CD14-positive monocyte (primary cell): ENCODE measurements at regions not wholly inside any gene's neighbourhood (a gene's known extent, or its start where the extent isn't known, plus 50 kb on each side); places are given as distances from the start of the nearest gene placed in this dataset.

Source experiments
- DNase-seq, 3 donors: peaks; one replicate each; pipeline ENCODE4 v3.0.0-alpha.2; 2011 to 2022
- H2AFZ ChIP-seq: 2 replicates; pipeline ENCODE4 v1.6.0; 2012; ENCODE audit warnings: mild to moderate bottlenecking, low read depth, low read length, inconsistent platforms; ENCODE audit not compliant: insufficient read depth, poor library complexity, severe bottlenecking
- H3K27ac ChIP-seq, 2 donors: 1 replicate in 1 of 2; 2 replicates in 1 of 2; pipeline ENCODE4 v1.5.1; 2012 to 2013; ENCODE audit warnings: low read length in 2 of 2, control low read depth in 1 of 2, inconsistent platforms in 1 of 2, low read depth in 1 of 2, mild to moderate bottlenecking in 1 of 2
- H3K27me3 ChIP-seq, 2 donors: one replicate each; pipeline versions ENCODE4 v1.6.0 to v1.6.1; 2011 to 2013; ENCODE audit warnings: low read length in 2 of 2; ENCODE audit not compliant: control insufficient read depth in 2 of 2, insufficient read depth in 2 of 2
- H3K36me3 ChIP-seq, 2 donors: replicated peaks in 1 of 2; 1 replicate in 1 of 2; 2 replicates in 1 of 2; pipeline versions ENCODE4 v1.5.1 to v1.6.1; 2012 to 2013; ENCODE audit warnings: low read length in 2 of 2, control low read depth in 1 of 2, inconsistent platforms in 1 of 2, mild to moderate bottlenecking in 1 of 2; ENCODE audit not compliant: insufficient read depth in 2 of 2, control insufficient read depth in 1 of 2
- H3K4me1 ChIP-seq, 2 donors: 1 replicate in 1 of 2; 2 replicates in 1 of 2; pipeline versions ENCODE4 v1.5.1 to v1.6.1; 2012 to 2013; ENCODE audit warnings: low read length in 2 of 2, control low read depth in 1 of 2, inconsistent platforms in 1 of 2, mild to moderate bottlenecking in 1 of 2, moderate library complexity in 1 of 2; ENCODE audit not compliant: insufficient read depth in 2 of 2, control insufficient read depth in 1 of 2
- H3K4me2 ChIP-seq: replicated peaks from 2 replicates; pipeline ENCODE3; 2012; ENCODE audit warnings: low read length, moderate library complexity, mild to moderate bottlenecking; ENCODE audit not compliant: poor library complexity, severe bottlenecking; ENCODE audit errors: extremely low read depth
- H3K4me3 ChIP-seq, 3 experiments: fragments of 200-600 bp in 1 of 3; sonication (generic) in 1 of 3; replicated peaks in 1 of 3; 1 replicate in 2 of 3; 2 replicates in 1 of 3; pipeline ENCODE4 v1.5.1; 2011 to 2013; ENCODE audit warnings: low read length in 3 of 3, mild to moderate bottlenecking in 3 of 3, control low read depth in 2 of 3, low read depth in 2 of 3, inconsistent platforms in 1 of 3, moderate library complexity in 1 of 3
- H3K79me2 ChIP-seq: 2 replicates; pipeline ENCODE4 v1.6.0; 2012; ENCODE audit warnings: mild to moderate bottlenecking, control low read depth, inconsistent platforms, low read length, moderate library complexity; ENCODE audit not compliant: insufficient read depth
- H3K9ac ChIP-seq: 2 replicates; pipeline ENCODE4 v1.6.0; 2017; ENCODE audit warnings: low read length, mild to moderate bottlenecking; ENCODE audit not compliant: insufficient read depth, poor library complexity, severe bottlenecking
- H3K9me3 ChIP-seq, 2 donors: replicated peaks in 1 of 2; 1 replicate in 1 of 2; 2 replicates in 1 of 2; pipeline versions ENCODE4 v1.5.1 to v1.6.1; 2012 to 2013; ENCODE audit warnings: low read length in 2 of 2, control low read depth in 1 of 2; ENCODE audit not compliant: control insufficient read depth in 1 of 2, insufficient read depth in 1 of 2
- H4K20me1 ChIP-seq: 2 replicates; pipeline ENCODE4 v1.6.0; 2012; ENCODE audit warnings: mild to moderate bottlenecking, low read length, control low read depth, moderate library complexity; ENCODE audit not compliant: insufficient read depth
- H3K27ac Mint-ChIP-seq, 7 donors: one replicate each; pipeline ENCODE4 v1.8.0; 2020; ENCODE audit warnings: mild to moderate bottlenecking in 7 of 7, mixed read lengths in 7 of 7, moderate library complexity in 6 of 7, inconsistent platforms in 2 of 7
- H3K27me3 Mint-ChIP-seq, 3 donors: one replicate each; pipeline ENCODE4 v1.8.0; 2021 to 2022; ENCODE audit warnings: low read depth in 3 of 3, mild to moderate bottlenecking in 3 of 3, mixed read lengths in 3 of 3, moderate library complexity in 3 of 3, inconsistent platforms in 1 of 3
- H3K36me3 Mint-ChIP-seq, 2 donors: one replicate each; pipeline ENCODE4 v1.8.0; 2020; ENCODE audit warnings: mixed read lengths in 2 of 2, inconsistent platforms in 1 of 2, mild to moderate bottlenecking in 1 of 2
- H3K4me1 Mint-ChIP-seq: one replicate; pipeline ENCODE4 v1.8.0; 2020; ENCODE audit warnings: mild to moderate bottlenecking, mixed read lengths
- H3K4me3 Mint-ChIP-seq, 2 donors: one replicate each; pipeline ENCODE4 v1.8.0; 2020; ENCODE audit warnings: mild to moderate bottlenecking in 2 of 2, mixed read lengths in 2 of 2, moderate library complexity in 1 of 2
- H3K9me3 Mint-ChIP-seq, 7 donors: one replicate each; pipeline ENCODE4 v1.8.0; 2020 to 2022; ENCODE audit warnings: mixed read lengths in 7 of 7, mild to moderate bottlenecking in 6 of 7, moderate library complexity in 6 of 7, inconsistent platforms in 2 of 7
- WGBS: methylation state at CpG from one replicate; pipeline ENCODE4 v1.1.5; 2013; ENCODE audit warnings: missing lambda C conversion rate; ENCODE audit not compliant: insufficient coverage; 5-methylcytosine and 5-hydroxymethylcytosine counted together
- intact Hi-C, 2 donors: fragments of 100-400 bp; cut with micrococcal nuclease; formaldehyde crosslinking; loops; one replicate each; pipeline versions ENCODE4 v1.15.0 to v1.15.1; 2023
- TF ChIP-seq, protein P1 (sequence below): fragments of 200-600 bp; IDR thresholded peaks from one replicate; pipeline ENCODE4 v1.8.0; 2022; ENCODE audit warnings: antibody characterized with exemption, mild to moderate bottlenecking

DNA sequence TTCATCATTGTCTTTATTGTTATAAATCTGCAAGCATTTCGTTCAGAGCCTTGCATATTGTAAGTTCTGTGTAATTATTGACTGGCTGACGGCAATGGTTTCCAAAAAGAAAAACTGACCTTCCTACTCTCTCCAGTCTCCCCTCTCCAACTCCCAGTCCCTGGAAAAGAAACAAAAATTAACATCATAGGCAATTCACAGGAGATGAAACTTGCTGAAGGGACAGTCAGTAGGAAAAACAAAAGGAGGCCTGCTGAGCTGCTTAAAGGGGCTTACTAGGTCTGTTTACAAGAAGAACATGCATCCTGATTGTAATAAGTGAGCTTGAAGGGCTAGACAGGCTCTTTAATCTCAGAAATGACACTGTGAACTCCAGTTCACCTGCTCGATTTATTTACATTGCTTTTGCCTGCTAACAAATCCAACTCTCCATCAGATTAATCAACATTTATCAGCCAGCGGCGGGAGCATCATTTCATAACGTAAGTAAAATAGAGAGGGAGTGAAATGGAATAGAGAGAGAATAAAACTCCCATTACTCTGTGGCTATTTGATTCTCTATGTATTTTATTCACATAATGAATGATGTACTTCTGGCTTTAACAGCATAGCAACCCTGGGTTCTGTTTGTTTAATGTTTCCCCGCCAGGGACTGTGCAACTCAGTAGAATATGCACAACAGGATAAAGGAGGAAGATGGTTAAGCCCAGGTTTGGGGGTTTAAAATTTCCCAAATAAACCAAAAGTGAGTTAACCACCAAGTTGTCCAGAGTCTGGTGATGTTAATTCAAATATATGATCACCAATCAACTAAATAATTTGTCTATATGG, 256.7 kb upstream of the SETBP1 start:
- no peaks in the 10 kb centered on the region for H3K36me3 Mint-ChIP-seq
- no peak overlapping the region for H3K27ac Mint-ChIP-seq
- H3K4me1 Mint-ChIP-seq, result no peaks in the 10 kb centered on the region
- Histone ChIP-seq H3K9ac (no peak overlapping the region), H2AFZ (no peak overlapping the region), H3K9me3 (no peaks in the 10 kb centered on the region), H3K27ac (no peak overlapping the region), H3K79me2 (no peaks in the 10 kb centered on the region), H3K4me2 (no peak overlapping the region), H3K27me3 (no peaks in the 10 kb centered on the region), H3K36me3 (no peaks in the 10 kb centered on the region), H4K20me1 (no peaks in the 10 kb centered on the region), H3K4me1 (no peaks in the 10 kb centered on the region), H3K4me3 (no peak overlapping the region)
- no peak for DNase-seq
- intact Hi-C loops, result no loop called here
- peaks cover 0 to 3% (median 0%) of the 10 kb centered on the region in 3 donors for H3K27me3 Mint-ChIP-seq
- TF ChIP-seq, protein P1, sequence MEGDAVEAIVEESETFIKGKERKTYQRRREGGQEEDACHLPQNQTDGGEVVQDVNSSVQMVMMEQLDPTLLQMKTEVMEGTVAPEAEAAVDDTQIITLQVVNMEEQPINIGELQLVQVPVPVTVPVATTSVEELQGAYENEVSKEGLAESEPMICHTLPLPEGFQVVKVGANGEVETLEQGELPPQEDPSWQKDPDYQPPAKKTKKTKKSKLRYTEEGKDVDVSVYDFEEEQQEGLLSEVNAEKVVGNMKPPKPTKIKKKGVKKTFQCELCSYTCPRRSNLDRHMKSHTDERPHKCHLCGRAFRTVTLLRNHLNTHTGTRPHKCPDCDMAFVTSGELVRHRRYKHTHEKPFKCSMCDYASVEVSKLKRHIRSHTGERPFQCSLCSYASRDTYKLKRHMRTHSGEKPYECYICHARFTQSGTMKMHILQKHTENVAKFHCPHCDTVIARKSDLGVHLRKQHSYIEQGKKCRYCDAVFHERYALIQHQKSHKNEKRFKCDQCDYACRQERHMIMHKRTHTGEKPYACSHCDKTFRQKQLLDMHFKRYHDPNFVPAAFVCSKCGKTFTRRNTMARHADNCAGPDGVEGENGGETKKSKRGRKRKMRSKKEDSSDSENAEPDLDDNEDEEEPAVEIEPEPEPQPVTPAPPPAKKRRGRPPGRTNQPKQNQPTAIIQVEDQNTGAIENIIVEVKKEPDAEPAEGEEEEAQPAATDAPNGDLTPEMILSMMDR, result no peak
- no peak overlapping the region for H3K4me3 Mint-ChIP-seq
- WGBS, result 80% methylated on average over 1 of the region's 7 CpGs
- H3K9me3 Mint-ChIP-seq, result peaks cover 4 to 19% (median 11%) of the 10 kb centered on the region in 7 donors

DNA sequence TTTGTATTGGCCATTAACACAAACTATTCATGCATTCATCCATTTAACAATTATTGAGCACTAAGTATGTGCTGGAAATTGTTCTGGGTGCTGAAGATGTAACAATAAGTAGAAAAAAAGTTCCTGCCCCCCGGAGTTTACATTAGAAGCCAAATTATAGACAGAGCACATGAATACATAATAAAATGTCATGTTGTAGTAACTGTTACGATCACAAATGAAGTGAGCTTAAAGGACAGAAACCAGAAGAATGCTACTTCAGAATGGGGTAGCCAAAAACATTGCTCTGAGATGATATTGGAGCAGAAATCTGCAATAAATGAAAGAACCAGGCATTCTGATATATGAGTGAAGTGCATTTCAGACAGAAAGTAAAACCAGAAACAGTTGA, 256.0 kb upstream of the SETBP1 start:
- Histone ChIP-seq H3K36me3 (no peaks in the 10 kb centered on the region), H3K79me2 (no peaks in the 10 kb centered on the region), H3K4me2 (no peak overlapping the region), H3K27me3 (no peaks in the 10 kb centered on the region), H3K4me3 (no peak overlapping the region), H3K9ac (no peak overlapping the region), H2AFZ (no peak overlapping the region), H4K20me1 (no peaks in the 10 kb centered on the region), H3K27ac (no peak overlapping the region), H3K4me1 (no peaks in the 10 kb centered on the region), H3K9me3 (no peaks in the 10 kb centered on the region)
- 82% methylated on average over 1 of the region's 2 CpGs for WGBS
- H3K4me1 Mint-ChIP-seq, result no peaks in the 10 kb centered on the region
- DNase-seq, result no peak
- no peaks in the 10 kb centered on the region for H3K36me3 Mint-ChIP-seq
- H3K9me3 Mint-ChIP-seq, result peaks cover 0 to 19% (median 8%) of the 10 kb centered on the region in 7 donors
- TF ChIP-seq, protein P1, result no peak
- intact Hi-C loops, result no loop called here
- peaks cover 0 to 2% (median 0%) of the 10 kb centered on the region in 3 donors for H3K27me3 Mint-ChIP-seq
- no peak overlapping the region for H3K4me3 Mint-ChIP-seq
- no peak overlapping the region for H3K27ac Mint-ChIP-seq
